WTC11 (cell line): ENCODE measurements at regions not wholly inside any gene's neighbourhood (a gene's known extent, or its start where the extent isn't known, plus 50 kb on each side); places are given as distances from the start of the nearest gene placed in this dataset.
A peak's percentile ranks its signal among the peaks of the same experiment; 100 is the strongest.

Source experiments
- ATAC-seq: fragments of 200-7000 bp; cut with Tn5 transposase; 2 replicates; pipeline ENCODE4 v1.10.0; 2021; ENCODE audit warnings: mild to moderate bottlenecking, moderate library complexity
- CTCF ChIA-PET: fragments of 300-600 bp; sonication (Branson Sonifier 250); formaldehyde crosslinking; loops from one replicate; lab custom pipeline; 2021; ENCODE audit warnings: antibody characterized with exemption; lab: Charles Lee
- POLR2A ChIA-PET: fragments of 350-600 bp; sonication (Branson Sonifier 250); formaldehyde crosslinking; loops from one replicate; lab custom pipeline; 2021; ENCODE audit warnings: antibody characterized with exemption; lab: Charles Lee
- DNase-seq: peaks from one replicate; pipeline ENCODE4 v3.0.0; 2021; ENCODE audit warnings: low spot score
- H3K27ac Mint-ChIP-seq: 2 replicates; pipeline ENCODE4 v1.8.0; 2021; ENCODE audit warnings: mixed read lengths
- H3K27me3 Mint-ChIP-seq: 2 replicates; pipeline ENCODE4 v1.8.0; 2021; ENCODE audit warnings: low read depth, mild to moderate bottlenecking, moderate library complexity, mixed read lengths
- H3K36me3 Mint-ChIP-seq: 2 replicates; pipeline ENCODE4 v1.8.0; 2021; ENCODE audit warnings: mixed read lengths
- H3K4me1 Mint-ChIP-seq: 2 replicates; pipeline ENCODE4 v1.8.0; 2022; ENCODE audit warnings: mixed read lengths
- H3K4me3 Mint-ChIP-seq: 2 replicates; pipeline ENCODE4 v1.8.0; 2021; ENCODE audit warnings: mild to moderate bottlenecking, moderate library complexity, mixed read lengths
- H3K9me3 Mint-ChIP-seq: 2 replicates; pipeline ENCODE4 v1.8.0; 2021; ENCODE audit warnings: mixed read lengths
- ATF1 ChIP-seq: sonication (generic); formaldehyde crosslinking; IDR thresholded peaks from 2 replicates; pipeline ENCODE4 v1.8.1; 2023; ENCODE audit warnings: mild to moderate bottlenecking, moderate library complexity, missing genetic modification reagents
- CBFB ChIP-seq: sonication (generic); formaldehyde crosslinking; IDR thresholded peaks from 2 replicates; pipeline ENCODE4 v1.8.1; 2022; ENCODE audit warnings: mild to moderate bottlenecking, low read depth, missing genetic modification reagents
- CTCF ChIP-seq: fragments of 200-600 bp; IDR thresholded peaks from 2 replicates; pipeline ENCODE4 v1.8.0; 2022; ENCODE audit warnings: antibody characterized with exemption
- ELF4 ChIP-seq: sonication (generic); formaldehyde crosslinking; IDR thresholded peaks from 2 replicates; pipeline ENCODE4 v1.8.1; 2022; ENCODE audit warnings: low read depth, mild to moderate bottlenecking, moderate library complexity, missing genetic modification reagents
- EMX1 ChIP-seq: fragments of 250-450 bp; sonication (Bioruptor Pico); IDR thresholded peaks from 2 replicates; pipeline ENCODE4 v1.8.0; 2021; ENCODE audit warnings: mild to moderate bottlenecking
- FOXJ3 ChIP-seq: sonication (generic); formaldehyde crosslinking; IDR thresholded peaks from 2 replicates; pipeline ENCODE4 v1.9.0; 2021; ENCODE audit warnings: missing genetic modification reagents, mild to moderate bottlenecking, borderline replicate concordance
- FOXK1 ChIP-seq: sonication (generic); formaldehyde crosslinking; IDR thresholded peaks from 2 replicates; pipeline ENCODE4 v1.8.0; 2022; ENCODE audit warnings: mild to moderate bottlenecking, moderate library complexity, missing genetic modification reagents
- GABPB1 ChIP-seq: sonication (generic); formaldehyde crosslinking; IDR thresholded peaks from 2 replicates; pipeline ENCODE4 v1.8.1; 2023; ENCODE audit warnings: mild to moderate bottlenecking, missing genetic modification reagents
- NFE2L1 ChIP-seq: sonication (generic); formaldehyde crosslinking; IDR thresholded peaks from 2 replicates; pipeline ENCODE4 v1.8.1; 2023; ENCODE audit warnings: missing genetic modification reagents
- NFYB ChIP-seq: sonication (generic); formaldehyde crosslinking; conservative IDR thresholded peaks from 2 replicates; pipeline ENCODE4 v1.8.0; 2022; ENCODE audit warnings: low read depth, missing genetic modification reagents
- NR1H2 ChIP-seq: sonication (generic); formaldehyde crosslinking; IDR thresholded peaks from 2 replicates; pipeline ENCODE4 v1.9.0; 2021; ENCODE audit warnings: mild to moderate bottlenecking, moderate library complexity, missing genetic modification reagents
- NR2C2 ChIP-seq: sonication (generic); formaldehyde crosslinking; IDR thresholded peaks from 2 replicates; pipeline ENCODE4 v1.8.0; 2022; ENCODE audit warnings: mild to moderate bottlenecking, missing genetic modification reagents
- SMAD3 ChIP-seq: sonication (generic); formaldehyde crosslinking; IDR thresholded peaks from 2 replicates; pipeline ENCODE4 v1.8.0; 2022; ENCODE audit warnings: missing genetic modification reagents, mild to moderate bottlenecking, borderline replicate concordance
- USF1 ChIP-seq: sonication (generic); formaldehyde crosslinking; IDR thresholded peaks from 2 replicates; pipeline ENCODE4 v1.8.0; 2022; ENCODE audit warnings: mild to moderate bottlenecking, missing genetic modification reagents
- ZNF121 ChIP-seq: sonication (generic); formaldehyde crosslinking; IDR thresholded peaks from 2 replicates; pipeline ENCODE4 v1.8.0; 2023; ENCODE audit warnings: missing genetic modification reagents
- ZNF532 ChIP-seq: fragments of 250-450 bp; sonication (Bioruptor Pico); IDR thresholded peaks from 2 replicates; pipeline ENCODE4 v1.9.0; 2021; ENCODE audit warnings: mild to moderate bottlenecking, borderline replicate concordance
- ZNF671 ChIP-seq: fragments of 250-450 bp; sonication (Bioruptor Pico); IDR thresholded peaks from 2 replicates; pipeline ENCODE4 v1.8.0; 2021; ENCODE audit warnings: mild to moderate bottlenecking
- TF ChIP-seq, protein P1 (sequence below): sonication (generic); formaldehyde crosslinking; IDR thresholded peaks from 2 replicates; pipeline ENCODE4 v1.8.0; 2023; ENCODE audit warnings: missing genetic modification reagents
- TF ChIP-seq, protein P2 (sequence below): sonication (generic); formaldehyde crosslinking; IDR thresholded peaks from 2 replicates; pipeline ENCODE4 v1.8.1; 2023; ENCODE audit warnings: mild to moderate bottlenecking, missing genetic modification reagents, moderate library complexity
- TF ChIP-seq, protein P3 (sequence below): sonication (generic); formaldehyde crosslinking; IDR thresholded peaks from 2 replicates; pipeline ENCODE4 v1.8.1; 2023; ENCODE audit warnings: mild to moderate bottlenecking, missing genetic modification reagents
- TF ChIP-seq, protein P4 (sequence below): sonication (generic); formaldehyde crosslinking; IDR thresholded peaks from 2 replicates; pipeline ENCODE4 v1.8.0; 2023; ENCODE audit warnings: missing genetic modification reagents, mild to moderate bottlenecking, borderline replicate concordance
- TF ChIP-seq, protein P5 (sequence below): fragments of 250-450 bp; sonication (Bioruptor Pico); IDR thresholded peaks from 2 replicates; pipeline ENCODE4 v1.9.0; 2021; ENCODE audit warnings: moderate library complexity, mild to moderate bottlenecking, inconsistent platforms, borderline replicate concordance

DNA sequence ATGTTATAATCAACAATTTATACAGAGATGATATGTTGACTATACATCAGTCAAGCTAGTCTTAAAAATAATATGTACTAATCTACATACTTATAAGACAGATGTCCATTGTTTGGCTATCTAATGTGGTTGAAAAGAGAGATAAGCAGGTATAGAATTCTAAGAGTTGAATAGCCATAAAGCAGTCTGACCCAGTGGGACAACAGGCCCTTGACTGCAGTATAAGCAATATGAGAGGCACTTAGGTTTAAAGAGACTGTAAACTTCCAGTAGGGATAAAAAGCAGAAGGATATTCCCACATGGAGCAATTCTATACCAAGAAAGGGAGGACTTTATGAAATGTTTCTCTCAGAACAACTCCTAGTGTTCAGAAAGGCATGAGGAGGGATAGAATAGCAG is 139.3 kb downstream of the ELAPOR2 start:
- DNase-seq = no peak
- ATAC-seq = no peak
- TF ChIP-seq FOXK1 (CRISPR knock-in tag) = no peak
- TF ChIP-seq NFE2L1 = no peak
- no peak for TF ChIP-seq ZNF121
- no peak for TF ChIP-seq SMAD3 (CRISPR knock-in tag)
- TF ChIP-seq CBFB (CRISPR knock-in tag) = no peak
- TF ChIP-seq NFYB (CRISPR knock-in tag) = no peak
- TF ChIP-seq, protein P1, sequence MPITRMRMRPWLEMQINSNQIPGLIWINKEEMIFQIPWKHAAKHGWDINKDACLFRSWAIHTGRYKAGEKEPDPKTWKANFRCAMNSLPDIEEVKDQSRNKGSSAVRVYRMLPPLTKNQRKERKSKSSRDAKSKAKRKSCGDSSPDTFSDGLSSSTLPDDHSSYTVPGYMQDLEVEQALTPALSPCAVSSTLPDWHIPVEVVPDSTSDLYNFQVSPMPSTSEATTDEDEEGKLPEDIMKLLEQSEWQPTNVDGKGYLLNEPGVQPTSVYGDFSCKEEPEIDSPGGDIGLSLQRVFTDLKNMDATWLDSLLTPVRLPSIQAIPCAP (CRISPR knock-in tag) = no peak
- no peak for TF ChIP-seq GABPB1
- TF ChIP-seq, protein P2, sequence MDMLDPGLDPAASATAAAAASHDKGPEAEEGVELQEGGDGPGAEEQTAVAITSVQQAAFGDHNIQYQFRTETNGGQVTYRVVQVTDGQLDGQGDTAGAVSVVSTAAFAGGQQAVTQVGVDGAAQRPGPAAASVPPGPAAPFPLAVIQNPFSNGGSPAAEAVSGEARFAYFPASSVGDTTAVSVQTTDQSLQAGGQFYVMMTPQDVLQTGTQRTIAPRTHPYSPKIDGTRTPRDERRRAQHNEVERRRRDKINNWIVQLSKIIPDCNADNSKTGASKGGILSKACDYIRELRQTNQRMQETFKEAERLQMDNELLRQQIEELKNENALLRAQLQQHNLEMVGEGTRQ (CRISPR knock-in tag) = no peak
- no peak for TF ChIP-seq CTCF
- TF ChIP-seq NR1H2 = no peak
- TF ChIP-seq, protein P3, sequence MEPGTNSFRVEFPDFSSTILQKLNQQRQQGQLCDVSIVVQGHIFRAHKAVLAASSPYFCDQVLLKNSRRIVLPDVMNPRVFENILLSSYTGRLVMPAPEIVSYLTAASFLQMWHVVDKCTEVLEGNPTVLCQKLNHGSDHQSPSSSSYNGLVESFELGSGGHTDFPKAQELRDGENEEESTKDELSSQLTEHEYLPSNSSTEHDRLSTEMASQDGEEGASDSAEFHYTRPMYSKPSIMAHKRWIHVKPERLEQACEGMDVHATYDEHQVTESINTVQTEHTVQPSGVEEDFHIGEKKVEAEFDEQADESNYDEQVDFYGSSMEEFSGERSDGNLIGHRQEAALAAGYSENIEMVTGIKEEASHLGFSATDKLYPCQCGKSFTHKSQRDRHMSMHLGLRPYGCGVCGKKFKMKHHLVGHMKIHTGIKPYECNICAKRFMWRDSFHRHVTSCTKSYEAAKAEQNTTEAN (CRISPR knock-in tag) = no peak
- TF ChIP-seq USF1 (CRISPR knock-in tag) = no peak
- no peak for TF ChIP-seq EMX1 (CRISPR knock-in tag)
- TF ChIP-seq, protein P4, sequence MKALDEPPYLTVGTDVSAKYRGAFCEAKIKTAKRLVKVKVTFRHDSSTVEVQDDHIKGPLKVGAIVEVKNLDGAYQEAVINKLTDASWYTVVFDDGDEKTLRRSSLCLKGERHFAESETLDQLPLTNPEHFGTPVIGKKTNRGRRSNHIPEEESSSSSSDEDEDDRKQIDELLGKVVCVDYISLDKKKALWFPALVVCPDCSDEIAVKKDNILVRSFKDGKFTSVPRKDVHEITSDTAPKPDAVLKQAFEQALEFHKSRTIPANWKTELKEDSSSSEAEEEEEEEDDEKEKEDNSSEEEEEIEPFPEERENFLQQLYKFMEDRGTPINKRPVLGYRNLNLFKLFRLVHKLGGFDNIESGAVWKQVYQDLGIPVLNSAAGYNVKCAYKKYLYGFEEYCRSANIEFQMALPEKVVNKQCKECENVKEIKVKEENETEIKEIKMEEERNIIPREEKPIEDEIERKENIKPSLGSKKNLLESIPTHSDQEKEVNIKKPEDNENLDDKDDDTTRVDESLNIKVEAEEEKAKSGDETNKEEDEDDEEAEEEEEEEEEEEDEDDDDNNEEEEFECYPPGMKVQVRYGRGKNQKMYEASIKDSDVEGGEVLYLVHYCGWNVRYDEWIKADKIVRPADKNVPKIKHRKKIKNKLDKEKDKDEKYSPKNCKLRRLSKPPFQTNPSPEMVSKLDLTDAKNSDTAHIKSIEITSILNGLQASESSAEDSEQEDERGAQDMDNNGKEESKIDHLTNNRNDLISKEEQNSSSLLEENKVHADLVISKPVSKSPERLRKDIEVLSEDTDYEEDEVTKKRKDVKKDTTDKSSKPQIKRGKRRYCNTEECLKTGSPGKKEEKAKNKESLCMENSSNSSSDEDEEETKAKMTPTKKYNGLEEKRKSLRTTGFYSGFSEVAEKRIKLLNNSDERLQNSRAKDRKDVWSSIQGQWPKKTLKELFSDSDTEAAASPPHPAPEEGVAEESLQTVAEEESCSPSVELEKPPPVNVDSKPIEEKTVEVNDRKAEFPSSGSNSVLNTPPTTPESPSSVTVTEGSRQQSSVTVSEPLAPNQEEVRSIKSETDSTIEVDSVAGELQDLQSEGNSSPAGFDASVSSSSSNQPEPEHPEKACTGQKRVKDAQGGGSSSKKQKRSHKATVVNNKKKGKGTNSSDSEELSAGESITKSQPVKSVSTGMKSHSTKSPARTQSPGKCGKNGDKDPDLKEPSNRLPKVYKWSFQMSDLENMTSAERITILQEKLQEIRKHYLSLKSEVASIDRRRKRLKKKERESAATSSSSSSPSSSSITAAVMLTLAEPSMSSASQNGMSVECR (CRISPR knock-in tag) = no peak
- TF ChIP-seq FOXJ3 (CRISPR knock-in tag) = no peak
- Mint-ChIP-seq H3K4me3 (no peak overlapping the region), H3K27me3 (peaks cover 38% of the 10 kb centered on the region), H3K36me3 (peaks cover 21% of the 10 kb centered on the region), H3K27ac (no peak overlapping the region), H3K9me3 (no peaks in the 10 kb centered on the region), H3K4me1 (peaks cover 12% of the 10 kb centered on the region)
- ChIA-PET CTCF (no interaction called here), POLR2A (no interaction called here)

- H3K27ac Mint-ChIP-seq = no peak overlapping the region
- H3K4me3 Mint-ChIP-seq = no peak overlapping the region
- H3K4me1 Mint-ChIP-seq = peaks cover 12% of the 10 kb centered on the region
- peaks cover 12% of the 10 kb centered on the region for H3K36me3 Mint-ChIP-seq
- CTCF ChIA-PET = interaction anchor here (0.6 to 0.9 kb wide), 4 partner anchors 9 to 31 kb away, joined by 3 to 6 read pairs (median 4); no protein-coding TSS in a partner anchor
- H3K27me3 Mint-ChIP-seq = peaks cover 38% of the 10 kb centered on the region
- no peak for DNase-seq
- ATAC-seq = peak; percentile 60; the same call in 1 of the 2 replicates
- POLR2A ChIA-PET = interaction anchor here (0.7 kb wide), 1 partner anchor 95 kb away, joined by 5 read pairs; no protein-coding TSS in a partner anchor
- H3K9me3 Mint-ChIP-seq = no peaks in the 10 kb centered on the region
- TF ChIP-seq ZNF671 (CRISPR knock-in tag) = no peak
- no peak for TF ChIP-seq ZNF532 (CRISPR knock-in tag)
- TF ChIP-seq NR2C2 = no peak
- TF ChIP-seq, protein P5, sequence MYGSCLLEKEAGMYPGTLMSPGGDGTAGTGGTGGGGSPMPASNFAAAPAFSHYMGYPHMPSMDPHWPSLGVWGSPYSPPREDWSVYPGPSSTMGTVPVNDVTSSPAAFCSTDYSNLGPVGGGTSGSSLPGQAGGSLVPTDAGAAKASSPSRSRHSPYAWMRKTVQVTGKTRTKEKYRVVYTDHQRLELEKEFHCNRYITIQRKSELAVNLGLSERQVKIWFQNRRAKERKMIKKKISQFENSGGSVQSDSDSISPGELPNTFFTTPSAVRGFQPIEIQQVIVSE (CRISPR knock-in tag) = no peak
- no peak for TF ChIP-seq ELF4 (CRISPR knock-in tag)
- no peak for TF ChIP-seq ATF1 (CRISPR knock-in tag)
These were observed 141.2 kb downstream of the ELAPOR2 start for GRCh38 chr7:86918245-86918644.
